ENCODE measurements at regions not wholly inside any gene's neighbourhood (a gene's known extent, or its start where the extent isn't known, plus 50 kb on each side); places are given as distances from the start of the nearest gene placed in this dataset.

GRCh38 chr16:19968891-19969683 is 84.4 kb upstream of the GPRC5B start:
- Histone ChIP-seq H2BK5ac (ENCODE audit: low read depth, low read length) (peak overlapping the region; percentile 18; the same call in 1 of the 2 replicates), H4K8ac (ENCODE audit: extremely low read depth, insufficient read depth, low read length) (no peak overlapping the region), H3K79me1 (ENCODE audit: low read depth, low read length) (no peaks in the 10 kb centered on the region), H3K9me3 (ENCODE audit: insufficient read depth in 2 of 2, low read depth in 1 of 2, low read length in 1 of 2) (peaks cover 0 to 3% of the 10 kb centered on the region in 2 experiments; a peak in 1 of 4 replicates), H4K91ac (replicated peaks; ENCODE audit: insufficient read length, low read length) (no peak overlapping the region), H2BK12ac (ENCODE audit: low read depth, low read length) (no peak overlapping the region; the same call in 1 of the 2 replicates), H3K27ac (ENCODE audit: low read depth, low read length) (no peak overlapping the region), H2BK20ac (ENCODE audit: low read length) (0 out of 2 replicates have a peak overlapping the region, but pooled peaks have one; percentile 50), H3K56ac (replicated peaks; ENCODE audit: insufficient read length, low read depth, low read length) (no peak overlapping the region), H2BK120ac (replicated peaks; ENCODE audit: low read depth, low read length) (no peak overlapping the region), H3K23ac (ENCODE audit: insufficient read length) (no peak overlapping the region), H3K23me2 (ENCODE audit: low read depth, low read length) (no peaks in the 10 kb centered on the region), H2AFZ (ENCODE audit: low read length) (no peak overlapping the region), H3K9ac (replicated peaks in 1 of 4; ENCODE audit: extremely low read depth in 1 of 4, low read depth in 3 of 4, low read length in 3 of 4) (no peak overlapping the region), H3K36me3 (ENCODE audit: control insufficient read depth in 2 of 4, insufficient read depth in 4 of 4, low read length in 3 of 4) (no peaks in the 10 kb centered on the region), H3K14ac (ENCODE audit: insufficient read length) (no peak overlapping the region), H3K4me1 (replicated peaks in 1 of 4; ENCODE audit: control insufficient read depth in 3 of 4, insufficient read depth in 4 of 4, low read length in 3 of 4) (peaks cover 0 to 4% (median 0%) of the 10 kb centered on the region in 4 experiments; a peak in 2 of 7 replicates), H3K4ac (replicated peaks; ENCODE audit: insufficient read length, low read depth, low read length) (no peak overlapping the region), H4K5ac (ENCODE audit: insufficient read length, low read depth, low read length) (peak overlapping the region; percentile 11), H2BK15ac (ENCODE audit: low read length) (no peak overlapping the region), H3K79me2 (ENCODE audit: control insufficient read depth in 1 of 2, insufficient read depth in 2 of 2, low read length in 2 of 2) (no peaks in the 10 kb centered on the region), H4K20me1 (replicated peaks in 1 of 2; ENCODE audit: control insufficient read depth in 1 of 2, insufficient read depth in 2 of 2, low read length in 2 of 2) (no peaks in the 10 kb centered on the region), H3K18ac (ENCODE audit: extremely low read depth, low read length) (no peak overlapping the region), H2AK5ac (ENCODE audit: low read depth, low read length) (no peak overlapping the region; the same call in 1 of the 2 replicates), H3K4me2 (ENCODE audit: insufficient read depth in 1 of 2, low read depth in 2 of 2, low read length in 2 of 2) (no peak overlapping the region), H3K27me3 (replicated peaks in 1 of 4; ENCODE audit: control insufficient read depth in 3 of 4, extremely low read depth in 1 of 4, insufficient read depth in 3 of 4, low read length in 3 of 4) (no peaks in the 10 kb centered on the region), H3K4me3 (ENCODE audit: extremely low read depth in 1 of 4, insufficient read depth in 2 of 4, low read depth in 3 of 4, low read length in 4 of 4) (no peak overlapping the region)
- POLR2A ChIA-PET (ENCODE audit: partially characterized antibody): no interaction called here
- CTCF ChIA-PET (ENCODE audit: partially characterized antibody): interaction anchor here (1.7 to 2.5 kb wide), 5 partner anchors 12 to 332 kb away, joined by 5 to 8 read pairs (median 6); no protein-coding TSS in a partner anchor
- no peak for TF ChIP-seq RXRA (IDR thresholded peaks at IDR 0.05; ENCODE audit: insufficient read depth, low read depth, low read length)
- 81% methylated on average over 8 of the region's 8 CpGs; no CpG with 5 or more reads in 1 of the 2 experiments for WGBS, 2 experiments (ENCODE audit: extremely low coverage in 1 of 2, insufficient coverage in 1 of 2, insufficient read length in 1 of 2, insufficient replicate concordance in 2 of 2, low coverage in 1 of 2, low lambda C conversion rate in 2 of 2, missing lambda C conversion rate in 1 of 2)
- FAIRE-seq (no peak), DNase-seq (ENCODE audit: low read depth in 1 of 2, low spot score in 2 of 2) (no peak)

Measured in H1 (cell line).